Karpas-422 (cell line): ENCODE measurements at regions not wholly inside any gene's neighbourhood (a gene's known extent, or its start where the extent isn't known, plus 50 kb on each side); places are given as distances from the start of the nearest gene placed in this dataset.

ENCODE experiments used
- DNase-seq: peaks from one replicate; pipeline ENCODE4 v3.0.0-alpha.2; 2015
- H2AFZ ChIP-seq: fragments of 200-600 bp; sonication (generic); 2 replicates; pipeline ENCODE4 v1.6.1; 2014; ENCODE audit warnings: antibody characterized with exemption, low read length, mixed read lengths
- H3K27ac ChIP-seq: fragments of 200-600 bp; sonication (generic); 2 replicates; pipeline ENCODE4 v1.5.1; 2014; ENCODE audit warnings: mild to moderate bottlenecking, low read length, moderate library complexity
- H3K27me3 ChIP-seq: fragments of 200-600 bp; sonication (generic); 2 replicates; pipeline ENCODE4 v1.6.1; 2014; ENCODE audit warnings: low read length, mixed read lengths
- H3K36me3 ChIP-seq: fragments of 200-600 bp; sonication (generic); 2 replicates; pipeline ENCODE4 v1.6.1; 2014; ENCODE audit warnings: low read length, mixed read lengths; ENCODE audit not compliant: insufficient read depth
- H3K4me1 ChIP-seq: fragments of 200-600 bp; sonication (generic); 2 replicates; pipeline ENCODE4 v1.6.1; 2014; ENCODE audit warnings: mild to moderate bottlenecking, low read length, mixed read lengths
- H3K4me2 ChIP-seq: fragments of 200-600 bp; sonication (generic); 2 replicates; pipeline ENCODE4 v1.6.1; 2014; ENCODE audit warnings: low read length, low read depth, mild to moderate bottlenecking; ENCODE audit not compliant: poor library complexity, severe bottlenecking
- H3K4me3 ChIP-seq: fragments of 200-600 bp; sonication (generic); 2 replicates; pipeline ENCODE4 v1.5.1; 2014; ENCODE audit warnings: mild to moderate bottlenecking, antibody characterized with exemption, low read length, mixed read lengths
- H3K79me2 ChIP-seq: fragments of 200-600 bp; sonication (generic); 2 replicates; pipeline ENCODE4 v1.6.1; 2014; ENCODE audit warnings: mild to moderate bottlenecking, low read length, mixed read lengths
- H3K9ac ChIP-seq: fragments of 200-600 bp; sonication (generic); 2 replicates; pipeline ENCODE4 v1.6.0; 2014; ENCODE audit warnings: low read length
- H3K9me2 ChIP-seq: fragments of 200-600 bp; sonication (generic), shearing (Covaris generic); replicated peaks from 2 replicates; pipeline ENCODE4 v1.6.0; 2014; ENCODE audit warnings: mild to moderate bottlenecking, low read length, moderate library complexity; ENCODE audit not compliant: insufficient read depth
- H3K9me3 ChIP-seq: fragments of 300-700, 200-600 bp; sonication (generic); 2 replicates; pipeline ENCODE4 v1.6.1; 2014; ENCODE audit warnings: low read length, mixed read lengths
- H4K20me1 ChIP-seq: fragments of 200-600 bp; sonication (generic); 2 replicates; pipeline ENCODE4 v1.6.1; 2014; ENCODE audit warnings: mild to moderate bottlenecking, antibody characterized with exemption, low read length, low read depth; ENCODE audit not compliant: insufficient read depth

- Histone ChIP-seq H3K79me2 (no peaks in the 10 kb centered on the region), H3K9me3 (no peaks in the 10 kb centered on the region), H3K27me3 (no peaks in the 10 kb centered on the region), H3K4me1 (no peaks in the 10 kb centered on the region), H3K36me3 (no peaks in the 10 kb centered on the region), H3K27ac (no peak overlapping the region), H4K20me1 (no peaks in the 10 kb centered on the region), H2AFZ (no peak overlapping the region), H3K9me2 (no peaks in the 10 kb centered on the region), H3K4me3 (no peak overlapping the region), H3K9ac (no peak overlapping the region), H3K4me2 (no peak overlapping the region)
- DNase-seq, result no peak
These were observed 60.9 kb upstream of the NECTIN1 start for GRCh38 chr11:119789766-119790407.

GRCh38 chr11:119788911-119789560 is 60.0 kb upstream of the NECTIN1 start:
- Histone ChIP-seq H3K9me2 (no peaks in the 10 kb centered on the region), H3K9ac (no peak overlapping the region), H3K27me3 (no peaks in the 10 kb centered on the region), H2AFZ (no peak overlapping the region), H3K27ac (no peak overlapping the region), H3K9me3 (no peaks in the 10 kb centered on the region), H3K36me3 (no peaks in the 10 kb centered on the region), H4K20me1 (no peaks in the 10 kb centered on the region), H3K4me1 (no peaks in the 10 kb centered on the region), H3K79me2 (no peaks in the 10 kb centered on the region), H3K4me2 (no peak overlapping the region), H3K4me3 (no peak overlapping the region)
- DNase-seq, result no peak

GRCh38 chr11:119788096-119788883 is 59.3 kb upstream of the NECTIN1 start:
- no peak overlapping the region for H3K4me2 ChIP-seq
- H3K27me3 ChIP-seq, result no peaks in the 10 kb centered on the region
- H3K4me1 ChIP-seq, result no peaks in the 10 kb centered on the region
- H4K20me1 ChIP-seq, result no peaks in the 10 kb centered on the region
- no peak overlapping the region for H3K9ac ChIP-seq
- no peak overlapping the region for H3K4me3 ChIP-seq
- H3K9me2 ChIP-seq, result no peaks in the 10 kb centered on the region
- DNase-seq, result no peak
- no peak overlapping the region for H2AFZ ChIP-seq
- no peak overlapping the region for H3K27ac ChIP-seq
- no peaks in the 10 kb centered on the region for H3K36me3 ChIP-seq
- H3K79me2 ChIP-seq, result no peaks in the 10 kb centered on the region
- H3K9me3 ChIP-seq, result no peaks in the 10 kb centered on the region

GRCh38 chr11:119787074-119787461 is 58.1 kb upstream of the NECTIN1 start:
- no peak overlapping the region for H3K9ac ChIP-seq
- no peak for DNase-seq
- no peak overlapping the region for H3K27ac ChIP-seq
- H3K27me3 ChIP-seq, result no peaks in the 10 kb centered on the region
- H2AFZ ChIP-seq, result no peak overlapping the region
- H3K9me3 ChIP-seq, result no peaks in the 10 kb centered on the region
- H3K4me3 ChIP-seq, result no peak overlapping the region
- no peaks in the 10 kb centered on the region for H3K4me1 ChIP-seq
- no peak overlapping the region for H3K4me2 ChIP-seq
- H3K79me2 ChIP-seq, result no peaks in the 10 kb centered on the region
- H3K9me2 ChIP-seq, result no peaks in the 10 kb centered on the region
- H3K36me3 ChIP-seq, result no peaks in the 10 kb centered on the region
- H4K20me1 ChIP-seq, result no peaks in the 10 kb centered on the region

- Histone ChIP-seq H3K9me3 (no peaks in the 10 kb centered on the region), H3K79me2 (no peaks in the 10 kb centered on the region), H3K9me2 (no peaks in the 10 kb centered on the region), H3K4me3 (no peak overlapping the region), H2AFZ (no peak overlapping the region), H3K27ac (no peak overlapping the region), H4K20me1 (no peaks in the 10 kb centered on the region), H3K27me3 (no peaks in the 10 kb centered on the region), H3K36me3 (no peaks in the 10 kb centered on the region), H3K4me1 (no peaks in the 10 kb centered on the region), H3K4me2 (no peak overlapping the region), H3K9ac (no peak overlapping the region)
- no peak for DNase-seq
These were observed 57.6 kb upstream of the NECTIN1 start for GRCh38 chr11:119786431-119787073.

GRCh38 chr11:119785131-119785530 is 56.1 kb upstream of the NECTIN1 start:
- no peak overlapping the region for H3K4me2 ChIP-seq
- no peak for DNase-seq
- no peaks in the 10 kb centered on the region for H3K27me3 ChIP-seq
- H2AFZ ChIP-seq, result no peak overlapping the region
- H3K79me2 ChIP-seq, result no peaks in the 10 kb centered on the region
- no peaks in the 10 kb centered on the region for H4K20me1 ChIP-seq
- no peak overlapping the region for H3K9ac ChIP-seq
- no peak overlapping the region for H3K27ac ChIP-seq
- H3K9me2 ChIP-seq, result no peaks in the 10 kb centered on the region
- H3K9me3 ChIP-seq, result no peaks in the 10 kb centered on the region
- no peaks in the 10 kb centered on the region for H3K4me1 ChIP-seq
- no peaks in the 10 kb centered on the region for H3K36me3 ChIP-seq
- H3K4me3 ChIP-seq, result no peak overlapping the region

GRCh38 chr11:119784421-119784820 is 55.4 kb upstream of the NECTIN1 start:
- H2AFZ ChIP-seq, result no peak overlapping the region
- no peak overlapping the region for H3K4me2 ChIP-seq
- no peaks in the 10 kb centered on the region for H3K79me2 ChIP-seq
- H3K9ac ChIP-seq, result no peak overlapping the region
- no peaks in the 10 kb centered on the region for H4K20me1 ChIP-seq
- H3K36me3 ChIP-seq, result no peaks in the 10 kb centered on the region
- no peaks in the 10 kb centered on the region for H3K9me3 ChIP-seq
- no peaks in the 10 kb centered on the region for H3K27me3 ChIP-seq
- H3K27ac ChIP-seq, result no peak overlapping the region
- no peak overlapping the region for H3K4me3 ChIP-seq
- no peaks in the 10 kb centered on the region for H3K4me1 ChIP-seq
- no peak for DNase-seq
- H3K9me2 ChIP-seq, result no peaks in the 10 kb centered on the region
